Amygdala (tissue), 56 donors: ENCODE measurements at regions not wholly inside any gene's neighbourhood (a gene's known extent, or its start where the extent isn't known, plus 50 kb on each side); places are given as distances from the start of the nearest gene placed in this dataset.
A peak's percentile ranks its signal among the peaks of the same experiment; 100 is the strongest.
"Not testable (repeated sequence)": the region's sequence is repeated elsewhere in the genome, so short reads cannot be mapped to it uniquely, and the experiment has no call there.

ENCODE experiments used
- DNase-seq, 56 donors: peaks; one replicate each; lab custom pipeline; 2025; lab: John Stamatoyannopoulos, UW

GRCh38 chr5:10133830-10134229 lies 115.9 kb downstream of the ATPSCKMT start:
- peak in 1 of 56 donors; percentile 38 for DNase-seq

GRCh38 chr5:10130881-10131280 lies 118.8 kb downstream of the ATPSCKMT start:
- DNase-seq = no peak

- no peak for DNase-seq
These were observed 122.8 kb downstream of the ATPSCKMT start for GRCh38 chr5:10126900-10127299.

- DNase-seq = no peak
These were observed 124.6 kb downstream of the ATPSCKMT start for GRCh38 chr5:10125116-10125515.

GRCh38 chr5:10124287-10124686 lies 125.4 kb downstream of the ATPSCKMT start:
- peak in 55 of 56 donors; percentile 25 to 98 (median 87) for DNase-seq

- DNase-seq = peak in 14 of 56 donors; percentile 13 to 47 (median 29)
These were observed 126.3 kb downstream of the ATPSCKMT start for GRCh38 chr5:10123254-10123989.

GRCh38 chr5:10122076-10122726 lies 127.5 kb downstream of the ATPSCKMT start:
- no peak for DNase-seq

- DNase-seq = no peak
These were observed 128.8 kb downstream of the ATPSCKMT start for GRCh38 chr5:10120934-10121333.

GRCh38 chr5:10118150-10118549 lies 131.5 kb downstream of the ATPSCKMT start:
- no peak for DNase-seq

GRCh38 chr5:10116594-10116993 lies 133.1 kb downstream of the ATPSCKMT start:
- DNase-seq = no peak

- DNase-seq = no peak
These were observed 134.0 kb downstream of the ATPSCKMT start for GRCh38 chr5:10115669-10116068.

- DNase-seq = peak in 3 of 56 donors; percentile 11 to 43 (median 23)
These were observed 138.1 kb downstream of the ATPSCKMT start for GRCh38 chr5:10111571-10111970.

GRCh38 chr5:10110228-10110627 lies 139.5 kb downstream of the ATPSCKMT start:
- DNase-seq = no peak

- no peak for DNase-seq
These were observed 140.4 kb downstream of the ATPSCKMT start for GRCh38 chr5:10109299-10109698.

- DNase-seq = no peak
These were observed 142.9 kb downstream of the ATPSCKMT start for GRCh38 chr5:10106806-10107205.

GRCh38 chr5:10106285-10106684 lies 143.4 kb downstream of the ATPSCKMT start:
- DNase-seq = no peak

- DNase-seq = no peak
These were observed 146.8 kb downstream of the ATPSCKMT start for GRCh38 chr5:10102706-10103497.

GRCh38 chr5:10102235-10102634 lies 147.5 kb downstream of the ATPSCKMT start:
- not testable (repeated sequence) for DNase-seq

- DNase-seq = no peak
These were observed 150.1 kb downstream of the ATPSCKMT start for GRCh38 chr5:10099548-10099947.

GRCh38 chr5:10091701-10092100 lies 158.0 kb downstream of the ATPSCKMT start:
- no peak for DNase-seq

- DNase-seq = no peak
These were observed 159.6 kb downstream of the ATPSCKMT start for GRCh38 chr5:10090074-10090473.
